ENCODE measurements at regions not wholly inside any gene's neighbourhood (a gene's known extent, or its start where the extent isn't known, plus 50 kb on each side); places are given as distances from the start of the nearest gene placed in this dataset.

DNA sequence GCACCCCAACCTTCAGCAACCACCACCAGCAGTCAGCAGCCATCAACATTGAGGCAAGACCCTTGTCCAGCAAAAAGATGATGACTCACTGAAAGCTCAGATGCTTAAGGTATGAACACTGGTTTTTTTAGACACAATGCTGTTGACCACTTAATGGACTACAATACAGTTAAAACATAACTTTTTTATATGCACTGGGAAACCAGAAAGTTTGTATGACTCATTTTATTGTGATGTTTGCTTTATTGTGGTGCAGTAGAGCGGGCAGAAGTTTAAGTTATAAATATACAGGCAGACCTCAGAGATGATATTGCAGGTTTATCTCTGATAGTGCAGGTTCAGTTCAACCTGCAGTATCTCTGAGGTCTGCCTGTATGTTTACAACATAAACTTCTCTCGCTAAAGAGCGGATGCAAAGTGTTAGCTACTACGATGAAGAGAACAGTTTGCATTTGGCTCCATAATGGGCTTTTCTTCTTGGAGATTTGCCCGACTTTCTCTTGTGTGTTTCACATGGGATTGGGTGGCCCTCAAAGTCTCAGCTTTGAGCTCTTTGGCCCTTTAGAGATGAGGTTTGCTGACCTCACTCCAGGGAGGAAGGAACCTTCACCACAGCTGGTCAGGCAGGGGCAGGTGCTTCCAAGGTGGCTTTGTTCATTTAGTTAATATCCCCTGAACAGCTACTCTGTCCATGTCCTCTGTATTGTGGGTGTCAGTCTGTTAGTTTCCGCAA lies 84.4 kb upstream of the SHH start (continued):
- TF ChIP-seq, protein P1, sequence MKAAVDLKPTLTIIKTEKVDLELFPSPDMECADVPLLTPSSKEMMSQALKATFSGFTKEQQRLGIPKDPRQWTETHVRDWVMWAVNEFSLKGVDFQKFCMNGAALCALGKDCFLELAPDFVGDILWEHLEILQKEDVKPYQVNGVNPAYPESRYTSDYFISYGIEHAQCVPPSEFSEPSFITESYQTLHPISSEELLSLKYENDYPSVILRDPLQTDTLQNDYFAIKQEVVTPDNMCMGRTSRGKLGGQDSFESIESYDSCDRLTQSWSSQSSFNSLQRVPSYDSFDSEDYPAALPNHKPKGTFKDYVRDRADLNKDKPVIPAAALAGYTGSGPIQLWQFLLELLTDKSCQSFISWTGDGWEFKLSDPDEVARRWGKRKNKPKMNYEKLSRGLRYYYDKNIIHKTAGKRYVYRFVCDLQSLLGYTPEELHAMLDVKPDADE (CRISPR knock-in tag; IDR thresholded peaks at IDR 0.05): no peak

DNA sequence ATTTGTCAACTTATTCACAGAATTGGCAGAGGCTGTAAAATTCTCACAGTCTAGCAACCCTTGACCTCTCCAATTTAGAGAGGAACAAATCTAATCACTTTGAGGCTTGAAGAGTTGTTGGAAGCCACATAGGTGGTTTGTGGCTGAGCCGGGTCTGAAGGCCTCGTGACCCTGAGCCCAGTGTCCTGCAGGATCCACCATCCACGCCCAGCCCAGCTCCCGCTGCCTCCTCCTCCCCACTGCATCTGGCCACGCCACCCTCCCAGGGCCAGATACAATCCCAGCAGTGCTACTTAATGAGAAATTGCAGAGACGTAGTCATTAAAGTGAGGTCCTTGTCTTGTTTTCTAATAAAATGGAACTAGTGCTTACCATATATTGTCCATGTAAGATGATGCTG lies 81.4 kb upstream of the SHH start:
- 13% methylated on average over 5 of the region's 6 CpGs for WGBS (ENCODE audit: low lambda C conversion rate)
- no peak overlapping the region for H3K4me3 ChIP-seq (replicated peaks in 1 of 3; ENCODE audit: insufficient read depth in 1 of 3, low read depth in 2 of 3, low read length in 3 of 3)
- H3K4me2 ChIP-seq (ENCODE audit: low read depth, low read length): no peak overlapping the region
- H4K20me1 ChIP-seq (ENCODE audit: insufficient read depth, low read length): no peaks in the 10 kb centered on the region
- ChIA-PET CTCF (ENCODE audit: low intra/inter-chr PET ratio, low total read pairs) (no interaction called here), POLR2A (no interaction called here)
- in situ Hi-C loops (cut with HindIII; ENCODE audit: extremely low pct_ligation_motif_present, low pct_unique_long_range_greater_than_20kb) (no loop called here), intact Hi-C loops (cut with micrococcal nuclease; ENCODE audit: unreplicated experiment) (no loop called here)
- no peak for TF ChIP-seq HNF4A (CRISPR knock-in tag; IDR thresholded peaks at IDR 0.05)
- BruUV-seq (replicated peaks): no TSS peak
- H3K9me3 ChIP-seq (ENCODE audit: low read length): no peaks in the 10 kb centered on the region
- no peak overlapping the region for H2AFZ ChIP-seq (ENCODE audit: low read length)
- no peaks in the 10 kb centered on the region for H3K36me3 ChIP-seq (replicated peaks in 1 of 2; ENCODE audit: control insufficient read depth in 1 of 2, insufficient read depth in 2 of 2, low read length in 2 of 2)
- H3K27me3 ChIP-seq (ENCODE audit: control insufficient read depth in 1 of 2, insufficient read depth in 2 of 2, low read length in 2 of 2): peaks cover 5 to 39% of the 10 kb centered on the region in 2 experiments; a peak in 3 of 5 replicates
- DNase-seq (ENCODE audit: low spot score): no peak
- no peak overlapping the region for H3K9ac ChIP-seq (ENCODE audit: insufficient read depth, low read depth, low read length)
- no peak overlapping the region for H3K27ac ChIP-seq (ENCODE audit: extremely low read length, insufficient read depth, low read length)
- ATAC-seq: no peak
- no peak for FAIRE-seq
- H3K79me2 ChIP-seq (ENCODE audit: insufficient read depth, low read length): no peaks in the 10 kb centered on the region
- no peaks in the 10 kb centered on the region for H3K4me1 ChIP-seq (ENCODE audit: insufficient read depth, low read length)

- Histone ChIP-seq H3K27me3 (ENCODE audit: control insufficient read depth in 1 of 2, insufficient read depth in 2 of 2, low read length in 2 of 2) (peaks cover 5 to 41% of the 10 kb centered on the region in 2 experiments; a peak in 3 of 5 replicates), H3K9ac (ENCODE audit: insufficient read depth, low read depth, low read length) (no peak overlapping the region), H3K4me1 (ENCODE audit: insufficient read depth, low read length) (no peaks in the 10 kb centered on the region), H3K27ac (ENCODE audit: extremely low read length, insufficient read depth, low read length) (no peak overlapping the region), H3K4me3 (replicated peaks in 1 of 3; ENCODE audit: insufficient read depth in 1 of 3, low read depth in 2 of 3, low read length in 3 of 3) (no peak overlapping the region), H3K36me3 (replicated peaks in 1 of 2; ENCODE audit: control insufficient read depth in 1 of 2, insufficient read depth in 2 of 2, low read length in 2 of 2) (no peaks in the 10 kb centered on the region), H2AFZ (ENCODE audit: low read length) (no peak overlapping the region), H4K20me1 (ENCODE audit: insufficient read depth, low read length) (no peaks in the 10 kb centered on the region), H3K79me2 (ENCODE audit: insufficient read depth, low read length) (no peaks in the 10 kb centered on the region), H3K4me2 (ENCODE audit: low read depth, low read length) (no peak overlapping the region), H3K9me3 (ENCODE audit: low read length) (no peaks in the 10 kb centered on the region)
- no CpG with 5 or more reads among the region's 12 CpGs for WGBS (ENCODE audit: low lambda C conversion rate)
- TF ChIP-seq ZNF768 (CRISPR knock-in tag; IDR thresholded peaks at IDR 0.05) (peak; percentile 30; the same call in 1 of the 2 replicates), ZNF615 (CRISPR knock-in tag; IDR thresholded peaks at IDR 0.05; ENCODE audit: borderline replicate concordance) (no peak)
- DNase-seq (ENCODE audit: low spot score): no peak
- POLR2A ChIA-PET: no interaction called here
- in situ Hi-C loops (cut with HindIII; ENCODE audit: extremely low pct_ligation_motif_present, low pct_unique_long_range_greater_than_20kb): no loop called here
- BruUV-seq (replicated peaks): no TSS peak
- peak; percentile 45; the same call in 1 of the 3 replicates for ATAC-seq
- CTCF ChIA-PET (ENCODE audit: low intra/inter-chr PET ratio, low total read pairs): no interaction called here
- intact Hi-C loops (cut with micrococcal nuclease; ENCODE audit: unreplicated experiment): no loop called here
- no peak for FAIRE-seq
Measured at GRCh38 chr7:155893176-155893575, 80.9 kb upstream of the SHH start.

All from HepG2 (cell line).